ENCODE measurements at regions not wholly inside any gene's neighbourhood (a gene's known extent, or its start where the extent isn't known, plus 50 kb on each side); places are given as distances from the start of the nearest gene placed in this dataset.

GRCh38 chr12:115072712-115073111 lies 388.7 kb upstream of the TBX3 start:
- TF ChIP-seq CTCF (IDR thresholded peaks at IDR 0.05 in 4 of 5, conservative IDR thresholded peaks at IDR 0.05 in 1 of 5), result no peak
- TF ChIP-seq POLR2A (IDR thresholded peaks at IDR 0.05), result no peak

All from gastrocnemius medialis (tissue), 4 donors.